HL-60 (cell line): ENCODE measurements at regions not wholly inside any gene's neighbourhood (a gene's known extent, or its start where the extent isn't known, plus 50 kb on each side); places are given as distances from the start of the nearest gene placed in this dataset.

ENCODE experiments used
- CTCF ChIP-seq: IDR thresholded peaks from one replicate; pipeline ENCODE4 v1.5.1; 2011; ENCODE audit warnings: low read length, control low read depth, inconsistent platforms; ENCODE audit not compliant: insufficient read depth
- POLR2AphosphoS5 ChIP-seq: IDR thresholded peaks from 2 replicates; pipeline ENCODE4 v1.6.1; 2012; ENCODE audit warnings: low read depth

- no peak for TF ChIP-seq CTCF
- no peak for TF ChIP-seq POLR2AphosphoS5
Measured at GRCh38 chr4:92099861-92100260, 203.9 kb upstream of the GRID2 start.
